NB4 (cell line): ENCODE measurements at regions not wholly inside any gene's neighbourhood (a gene's known extent, or its start where the extent isn't known, plus 50 kb on each side); places are given as distances from the start of the nearest gene placed in this dataset.

Source experiments
- MAX ChIP-seq: IDR thresholded peaks from 2 replicates; pipeline ENCODE4 v1.6.1; 2011; ENCODE audit warnings: low read depth, low read length
- POLR2A ChIP-seq: IDR thresholded peaks from 2 replicates; pipeline ENCODE4 v1.6.1; 2011; ENCODE audit warnings: mild to moderate bottlenecking; ENCODE audit not compliant: insufficient read length; ENCODE audit errors: extremely low read depth
- TF ChIP-seq, protein P1 (sequence below): IDR thresholded peaks from one replicate; pipeline ENCODE4 v1.5.1; 2012; ENCODE audit warnings: low read depth, low read length

DNA sequence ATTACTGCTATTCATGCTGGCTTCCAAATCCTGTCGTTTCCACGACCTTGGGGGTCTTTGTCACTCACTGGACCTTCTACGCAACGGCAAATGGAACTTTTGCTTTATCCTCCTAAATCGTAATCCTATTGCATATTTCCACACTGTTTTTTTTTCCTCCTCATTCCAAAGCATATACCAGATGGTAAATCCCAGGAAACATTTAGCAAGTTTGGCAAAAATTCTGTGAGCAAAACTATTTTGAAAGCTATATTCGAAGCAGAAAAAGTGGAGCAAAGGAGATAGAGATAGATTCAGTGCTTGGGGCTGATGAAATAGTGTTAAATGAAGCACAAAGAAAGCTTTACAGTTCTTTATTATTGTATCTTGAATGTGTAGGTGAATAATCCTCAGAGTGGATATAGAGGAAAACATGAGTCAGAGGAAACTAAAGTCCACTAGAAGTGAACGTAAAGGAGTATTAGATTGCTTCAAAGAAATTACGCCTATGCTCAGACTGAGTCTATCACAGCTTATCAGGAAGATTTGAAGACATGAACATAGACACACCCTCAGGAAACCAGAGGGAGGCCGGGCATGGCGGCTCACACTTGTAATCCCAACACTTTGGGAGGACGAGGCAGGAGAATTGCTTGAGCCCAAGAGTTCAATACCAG lies 50.2 kb upstream of the FAM9A start:
- TF ChIP-seq, protein P1, sequence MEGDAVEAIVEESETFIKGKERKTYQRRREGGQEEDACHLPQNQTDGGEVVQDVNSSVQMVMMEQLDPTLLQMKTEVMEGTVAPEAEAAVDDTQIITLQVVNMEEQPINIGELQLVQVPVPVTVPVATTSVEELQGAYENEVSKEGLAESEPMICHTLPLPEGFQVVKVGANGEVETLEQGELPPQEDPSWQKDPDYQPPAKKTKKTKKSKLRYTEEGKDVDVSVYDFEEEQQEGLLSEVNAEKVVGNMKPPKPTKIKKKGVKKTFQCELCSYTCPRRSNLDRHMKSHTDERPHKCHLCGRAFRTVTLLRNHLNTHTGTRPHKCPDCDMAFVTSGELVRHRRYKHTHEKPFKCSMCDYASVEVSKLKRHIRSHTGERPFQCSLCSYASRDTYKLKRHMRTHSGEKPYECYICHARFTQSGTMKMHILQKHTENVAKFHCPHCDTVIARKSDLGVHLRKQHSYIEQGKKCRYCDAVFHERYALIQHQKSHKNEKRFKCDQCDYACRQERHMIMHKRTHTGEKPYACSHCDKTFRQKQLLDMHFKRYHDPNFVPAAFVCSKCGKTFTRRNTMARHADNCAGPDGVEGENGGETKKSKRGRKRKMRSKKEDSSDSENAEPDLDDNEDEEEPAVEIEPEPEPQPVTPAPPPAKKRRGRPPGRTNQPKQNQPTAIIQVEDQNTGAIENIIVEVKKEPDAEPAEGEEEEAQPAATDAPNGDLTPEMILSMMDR: no peak
- TF ChIP-seq POLR2A (no peak), MAX (no peak)
